Activated CD8-positive, alpha-beta memory T cell treated with anti-CD3 and anti-CD28 coated beads, Interleukin-2, amount 10 ng/mL, durations not matched to agents 7 days and 5 days (primary cell): ENCODE measurements at regions not wholly inside any gene's neighbourhood (a gene's known extent, or its start where the extent isn't known, plus 50 kb on each side); places are given as distances from the start of the nearest gene placed in this dataset.

Experiments
- ATAC-seq: fragments of 150-1000 bp; cut with Tn5 transposase; one replicate; pipeline ENCODE4 v1.10.0; 2021; ENCODE audit warnings: moderate library complexity
- CTCF ChIA-PET: fragments of 350-600 bp; sonication (Branson Sonifier 250); formaldehyde crosslinking; loops from one replicate; lab custom pipeline; 2021; ENCODE audit warnings: antibody characterized with exemption; lab: Charles Lee
- DNase-seq: peaks from one replicate; pipeline ENCODE4 v3.0.0-alpha.2; 2020
- H3K27ac Mint-ChIP-seq: one replicate; pipeline ENCODE4 v1.8.0; 2021; ENCODE audit warnings: mild to moderate bottlenecking, mixed read lengths
- H3K27me3 Mint-ChIP-seq: one replicate; pipeline ENCODE4 v1.8.0; 2021; ENCODE audit warnings: mixed read lengths
- H3K36me3 Mint-ChIP-seq: one replicate; pipeline ENCODE4 v1.8.0; 2021; ENCODE audit warnings: mild to moderate bottlenecking, mixed read lengths
- H3K4me1 Mint-ChIP-seq: one replicate; pipeline ENCODE4 v1.8.0; 2021; ENCODE audit warnings: mixed read lengths
- H3K4me3 Mint-ChIP-seq: one replicate; pipeline ENCODE4 v1.8.0; 2021; ENCODE audit warnings: mild to moderate bottlenecking, moderate library complexity, mixed read lengths
- H3K9me3 Mint-ChIP-seq: one replicate; pipeline ENCODE4 v1.8.0; 2022; ENCODE audit warnings: low read depth, mixed read lengths

GRCh38 chr2:12035956-12036639, 289.7 kb downstream of the LPIN1 start:
- peaks cover 15% of the 10 kb centered on the region for H3K27me3 Mint-ChIP-seq
- H3K36me3 Mint-ChIP-seq = peaks cover 3% of the 10 kb centered on the region
- no peak overlapping the region for H3K27ac Mint-ChIP-seq
- H3K4me3 Mint-ChIP-seq = no peak overlapping the region
- ATAC-seq (no peak), DNase-seq (no peak)
- CTCF ChIA-PET = no interaction called here
- peaks cover 4% of the 10 kb centered on the region for H3K9me3 Mint-ChIP-seq
- H3K4me1 Mint-ChIP-seq = no peaks in the 10 kb centered on the region

- Mint-ChIP-seq H3K27ac (no peak overlapping the region), H3K36me3 (peaks cover 3% of the 10 kb centered on the region), H3K4me1 (no peaks in the 10 kb centered on the region), H3K27me3 (peaks cover 15% of the 10 kb centered on the region), H3K4me3 (no peak overlapping the region), H3K9me3 (peaks cover 4% of the 10 kb centered on the region)
- ATAC-seq (no peak), DNase-seq (no peak)
- CTCF ChIA-PET = no interaction called here
Measured at GRCh38 chr2:12036640-12036983, 290.2 kb downstream of the LPIN1 start.

GRCh38 chr2:12037301-12037700, 290.9 kb downstream of the LPIN1 start:
- CTCF ChIA-PET = no interaction called here

GRCh38 chr2:12041236-12041635, 294.8 kb downstream of the LPIN1 start:
- Mint-ChIP-seq H3K4me3 (no peak overlapping the region), H3K4me1 (peaks cover 21% of the 10 kb centered on the region), H3K27ac (no peak overlapping the region), H3K9me3 (peaks cover 4% of the 10 kb centered on the region), H3K36me3 (peaks cover 2% of the 10 kb centered on the region), H3K27me3 (peaks cover 15% of the 10 kb centered on the region)
- DNase-seq = no peak
- CTCF ChIA-PET = no interaction called here
- no peak for ATAC-seq

More at GRCh38 chr2:12037301-12037700, 290.9 kb downstream of the LPIN1 start:
- ATAC-seq (no peak), DNase-seq (no peak)
- peaks cover 4% of the 10 kb centered on the region for H3K9me3 Mint-ChIP-seq
- H3K36me3 Mint-ChIP-seq = peaks cover 3% of the 10 kb centered on the region
- no peak overlapping the region for H3K27ac Mint-ChIP-seq
- no peak overlapping the region for H3K4me3 Mint-ChIP-seq
- no peaks in the 10 kb centered on the region for H3K4me1 Mint-ChIP-seq
- H3K27me3 Mint-ChIP-seq = peaks cover 12% of the 10 kb centered on the region

- peaks cover 22% of the 10 kb centered on the region for H3K27me3 Mint-ChIP-seq
- peaks cover 4% of the 10 kb centered on the region for H3K9me3 Mint-ChIP-seq
- H3K4me3 Mint-ChIP-seq = no peak overlapping the region
- DNase-seq = no peak
- ATAC-seq = no peak
- CTCF ChIA-PET = no interaction called here
- peaks cover 26% of the 10 kb centered on the region for H3K4me1 Mint-ChIP-seq
- H3K27ac Mint-ChIP-seq = no peak overlapping the region
- H3K36me3 Mint-ChIP-seq = peaks cover 2% of the 10 kb centered on the region
Measured at GRCh38 chr2:12043131-12043530, 296.7 kb downstream of the LPIN1 start.

- Mint-ChIP-seq H3K4me3 (no peak overlapping the region), H3K27ac (no peak overlapping the region), H3K4me1 (peaks cover 26% of the 10 kb centered on the region), H3K27me3 (peaks cover 28% of the 10 kb centered on the region), H3K36me3 (peaks cover 2% of the 10 kb centered on the region), H3K9me3 (peaks cover 2% of the 10 kb centered on the region)
- CTCF ChIA-PET = interaction anchor here (0.8 to 1.2 kb wide), 3 partner anchors 9 to 672 kb away, joined by 3 read pairs; partner anchors contain the start of gene TRIB2
- DNase-seq = peak; percentile 65
- ATAC-seq = peak; percentile 78
Measured at GRCh38 chr2:12044857-12045256, 298.4 kb downstream of the LPIN1 start.

GRCh38 chr2:12045864-12046291, 299.4 kb downstream of the LPIN1 start:
- ATAC-seq = no peak
- Mint-ChIP-seq H3K9me3 (no peaks in the 10 kb centered on the region), H3K4me1 (peaks cover 26% of the 10 kb centered on the region), H3K27ac (no peak overlapping the region), H3K36me3 (peaks cover 2% of the 10 kb centered on the region), H3K27me3 (peaks cover 35% of the 10 kb centered on the region), H3K4me3 (no peak overlapping the region)
- CTCF ChIA-PET = interaction anchor here (1.2 kb wide), 1 partner anchor 671 kb away, joined by 3 read pairs; the partner anchor contains the start of gene TRIB2
- DNase-seq = no peak

GRCh38 chr2:12046641-12047040, 300.2 kb downstream of the LPIN1 start:
- peaks cover 2% of the 10 kb centered on the region for H3K36me3 Mint-ChIP-seq
- no peaks in the 10 kb centered on the region for H3K9me3 Mint-ChIP-seq
- DNase-seq = no peak
- peaks cover 26% of the 10 kb centered on the region for H3K4me1 Mint-ChIP-seq
- no peak overlapping the region for H3K4me3 Mint-ChIP-seq
- ATAC-seq = no peak
- peaks cover 37% of the 10 kb centered on the region for H3K27me3 Mint-ChIP-seq
- CTCF ChIA-PET = no interaction called here
- H3K27ac Mint-ChIP-seq = no peak overlapping the region

- DNase-seq = no peak
- peaks cover 26% of the 10 kb centered on the region for H3K4me1 Mint-ChIP-seq
- no peak for ATAC-seq
- no peak overlapping the region for H3K27ac Mint-ChIP-seq
- H3K27me3 Mint-ChIP-seq = peaks cover 42% of the 10 kb centered on the region
- CTCF ChIA-PET = no interaction called here
- H3K36me3 Mint-ChIP-seq = peaks cover 2% of the 10 kb centered on the region
- H3K4me3 Mint-ChIP-seq = no peak overlapping the region
- no peaks in the 10 kb centered on the region for H3K9me3 Mint-ChIP-seq
Measured at GRCh38 chr2:12047761-12048160, 301.3 kb downstream of the LPIN1 start.

GRCh38 chr2:12048550-12048949, 302.1 kb downstream of the LPIN1 start:
- Mint-ChIP-seq H3K27me3 (peaks cover 48% of the 10 kb centered on the region), H3K9me3 (no peaks in the 10 kb centered on the region), H3K4me3 (no peak overlapping the region), H3K4me1 (peaks cover 24% of the 10 kb centered on the region), H3K36me3 (peaks cover 2% of the 10 kb centered on the region), H3K27ac (no peak overlapping the region)
- DNase-seq (no peak), ATAC-seq (no peak)
- CTCF ChIA-PET = interaction anchor here (1.1 kb wide), 1 partner anchor 9 kb away, joined by 3 read pairs; no protein-coding TSS in a partner anchor

GRCh38 chr2:12050396-12050795, 304.0 kb downstream of the LPIN1 start:
- H3K4me1 Mint-ChIP-seq = peaks cover 11% of the 10 kb centered on the region

GRCh38 chr2:12051831-12052230, 305.4 kb downstream of the LPIN1 start:
- peaks cover 4% of the 10 kb centered on the region for H3K4me1 Mint-ChIP-seq
- CTCF ChIA-PET = no interaction called here
- peaks cover 3% of the 10 kb centered on the region for H3K9me3 Mint-ChIP-seq

More at GRCh38 chr2:12050396-12050795, 304.0 kb downstream of the LPIN1 start:
- no peak for DNase-seq
- Mint-ChIP-seq H3K36me3 (peaks cover 3% of the 10 kb centered on the region), H3K4me3 (no peak overlapping the region), H3K27me3 (peaks cover 49% of the 10 kb centered on the region), H3K9me3 (peaks cover 3% of the 10 kb centered on the region), H3K27ac (no peak overlapping the region)
- CTCF ChIA-PET = no interaction called here
- no peak for ATAC-seq

GRCh38 chr2:12052796-12053195, 306.4 kb downstream of the LPIN1 start:
- Mint-ChIP-seq H3K9me3 (peaks cover 3% of the 10 kb centered on the region), H3K27me3 (peaks cover 52% of the 10 kb centered on the region), H3K27ac (no peak overlapping the region), H3K36me3 (peaks cover 3% of the 10 kb centered on the region), H3K4me1 (peaks cover 13% of the 10 kb centered on the region), H3K4me3 (no peak overlapping the region)
- ATAC-seq = no peak
- CTCF ChIA-PET = no interaction called here
- DNase-seq = no peak

More at GRCh38 chr2:12051831-12052230, 305.4 kb downstream of the LPIN1 start:
- H3K27me3 Mint-ChIP-seq = peaks cover 52% of the 10 kb centered on the region
- no peak overlapping the region for H3K4me3 Mint-ChIP-seq
- H3K36me3 Mint-ChIP-seq = peaks cover 3% of the 10 kb centered on the region
- no peak overlapping the region for H3K27ac Mint-ChIP-seq
- DNase-seq (no peak), ATAC-seq (no peak)

- H3K27me3 Mint-ChIP-seq = peaks cover 56% of the 10 kb centered on the region
- H3K4me1 Mint-ChIP-seq = peaks cover 26% of the 10 kb centered on the region
- H3K9me3 Mint-ChIP-seq = peaks cover 3% of the 10 kb centered on the region
- DNase-seq (no peak), ATAC-seq (no peak)
- no peak overlapping the region for H3K27ac Mint-ChIP-seq
- no peak overlapping the region for H3K4me3 Mint-ChIP-seq
- peaks cover 3% of the 10 kb centered on the region for H3K36me3 Mint-ChIP-seq
- CTCF ChIA-PET = interaction anchor here (1.1 to 1.4 kb wide), 2 partner anchors 480 to 662 kb away, joined by 3 read pairs; partner anchors contain the start of gene TRIB2
Measured at GRCh38 chr2:12054956-12055618, 308.7 kb downstream of the LPIN1 start.
